ENCODE measurements at regions not wholly inside any gene's neighbourhood (a gene's known extent, or its start where the extent isn't known, plus 50 kb on each side); places are given as distances from the start of the nearest gene placed in this dataset.
"Not testable (repeated sequence)": the region's sequence is repeated elsewhere in the genome, so short reads cannot be mapped to it uniquely, and the experiment has no call there.

- DNase-seq (ENCODE audit: low read depth): no peak
Measured at GRCh38 chr11:33463059-33463458, 205.9 kb downstream of the HIPK3 start.

- no peak for DNase-seq (ENCODE audit: low read depth)
Measured at GRCh38 chr11:33461369-33462125, 204.4 kb downstream of the HIPK3 start.

GRCh38 chr11:33457948-33458347 lies 200.8 kb downstream of the HIPK3 start:
- DNase-seq (ENCODE audit: low read depth): no peak

- DNase-seq (ENCODE audit: low read depth): no peak
Measured at GRCh38 chr11:33455867-33456463, 198.8 kb downstream of the HIPK3 start.

- no peak for DNase-seq (ENCODE audit: low read depth)
Measured at GRCh38 chr11:33454264-33454663, 197.1 kb downstream of the HIPK3 start.

GRCh38 chr11:33452836-33453624 lies 195.8 kb downstream of the HIPK3 start:
- DNase-seq (ENCODE audit: low read depth): peak; percentile 53

GRCh38 chr11:33451364-33451763 lies 194.2 kb downstream of the HIPK3 start:
- no peak for DNase-seq (ENCODE audit: low read depth)

GRCh38 chr11:33449798-33450197 lies 192.6 kb downstream of the HIPK3 start:
- DNase-seq (ENCODE audit: low read depth): no peak

- no peak for DNase-seq (ENCODE audit: low read depth)
Measured at GRCh38 chr11:33448461-33449130, 191.4 kb downstream of the HIPK3 start.

GRCh38 chr11:33445761-33446161 lies 188.6 kb downstream of the HIPK3 start:
- no peak for DNase-seq (ENCODE audit: low read depth)

GRCh38 chr11:33444835-33445594 lies 187.8 kb downstream of the HIPK3 start:
- no peak for DNase-seq (ENCODE audit: low read depth)

- DNase-seq (ENCODE audit: low read depth): no peak
Measured at GRCh38 chr11:33443684-33444083, 186.5 kb downstream of the HIPK3 start.

GRCh38 chr11:33438301-33438700 lies 181.1 kb downstream of the HIPK3 start:
- no peak for DNase-seq (ENCODE audit: low read depth)

GRCh38 chr11:33437529-33437928 lies 180.3 kb downstream of the HIPK3 start:
- no peak for DNase-seq (ENCODE audit: low read depth)

- DNase-seq (ENCODE audit: low read depth): no peak
Measured at GRCh38 chr11:33435216-33435615, 178.0 kb downstream of the HIPK3 start.

GRCh38 chr11:33434294-33434693 lies 177.1 kb downstream of the HIPK3 start:
- DNase-seq (ENCODE audit: low read depth): no peak

GRCh38 chr11:33428435-33428834 lies 171.3 kb downstream of the HIPK3 start:
- not testable (repeated sequence) for DNase-seq (ENCODE audit: low read depth)

GRCh38 chr11:33420959-33421566 lies 163.9 kb downstream of the HIPK3 start:
- DNase-seq (ENCODE audit: low read depth): no peak

- DNase-seq (ENCODE audit: low read depth): no peak
Measured at GRCh38 chr11:33419924-33420323, 162.7 kb downstream of the HIPK3 start.

- no peak for DNase-seq (ENCODE audit: low read depth)
Measured at GRCh38 chr11:33417121-33417520, 159.9 kb downstream of the HIPK3 start.

GRCh38 chr11:33413301-33413700 lies 156.1 kb downstream of the HIPK3 start:
- DNase-seq (ENCODE audit: low read depth): no peak

Measured in fibroblast of gingiva (primary cell).